ENCODE measurements at regions not wholly inside any gene's neighbourhood (a gene's known extent, or its start where the extent isn't known, plus 50 kb on each side); places are given as distances from the start of the nearest gene placed in this dataset.

DNA sequence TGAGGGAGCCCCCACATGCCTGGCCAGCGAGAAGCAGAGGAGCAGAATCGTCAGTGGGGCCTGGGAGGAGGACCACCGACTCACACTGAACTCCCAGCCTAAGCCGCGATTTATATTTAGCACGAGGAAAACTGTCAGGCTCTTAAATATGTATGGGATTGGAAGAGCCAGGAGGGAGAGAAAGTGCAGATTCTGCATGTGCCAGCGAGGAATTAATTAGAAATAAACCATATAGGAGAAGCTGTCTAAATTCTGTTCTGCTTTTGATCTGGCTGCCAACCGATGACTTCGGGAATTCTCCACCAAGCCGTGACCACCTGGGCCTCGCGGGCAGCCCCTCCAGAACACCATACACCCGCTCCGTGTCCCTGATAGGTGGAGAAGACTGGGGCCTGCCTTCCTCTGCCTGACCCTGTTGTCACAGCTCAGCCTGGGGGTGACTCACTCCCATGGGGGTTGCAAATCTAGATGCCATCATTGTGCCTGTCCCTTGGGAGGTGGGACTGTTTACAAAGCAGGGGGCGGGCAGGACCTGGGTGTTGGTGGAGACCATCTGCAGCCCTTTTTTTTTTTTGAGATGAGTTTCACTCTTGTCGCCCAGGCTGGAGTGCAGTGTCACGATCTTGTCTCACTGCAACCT, 91.1 kb upstream of the PMEPA1 start:
- no peaks in the 10 kb centered on the region for H3K36me3 Mint-ChIP-seq
- no peaks in the 10 kb centered on the region for H3K9me3 Mint-ChIP-seq
- H3K27me3 Mint-ChIP-seq, result peaks cover 2 to 3% of the 10 kb centered on the region in 2 donors
- DNase-seq, result no peak
- H3K4me1 ChIP-seq (ENCODE audit: insufficient read depth, low read length), result no peaks in the 10 kb centered on the region
- no peaks in the 10 kb centered on the region for H3K36me3 ChIP-seq (ENCODE audit: insufficient read depth, low read length)
- H3K4me3 ChIP-seq (ENCODE audit: low read length in 2 of 2), result no peak overlapping the region
- no peak overlapping the region for H3K27ac Mint-ChIP-seq
- H3K9me3 ChIP-seq (ENCODE audit: control insufficient read depth in 1 of 2, low read length in 2 of 2), result no peaks in the 10 kb centered on the region
- H3K4me3 Mint-ChIP-seq, result no peak overlapping the region
- intact Hi-C loops (cut with micrococcal nuclease), result no loop called here
- no peak overlapping the region for H3K27ac ChIP-seq (ENCODE audit: low read depth, low read length)
- ChIA-PET POLR2A (ENCODE audit: partially characterized antibody) (interaction anchor here (0.6 kb wide), 1 partner anchor 352 kb away, joined by 3 read pairs; no protein-coding TSS in a partner anchor), CTCF (ENCODE audit: partially characterized antibody) (no interaction called here)
- H3K4me1 Mint-ChIP-seq, result peaks cover 0 to 1% (median 0%) of the 10 kb centered on the region in 4 donors
- H3K27me3 ChIP-seq (ENCODE audit: insufficient read depth, low read length), result no peaks in the 10 kb centered on the region

DNA sequence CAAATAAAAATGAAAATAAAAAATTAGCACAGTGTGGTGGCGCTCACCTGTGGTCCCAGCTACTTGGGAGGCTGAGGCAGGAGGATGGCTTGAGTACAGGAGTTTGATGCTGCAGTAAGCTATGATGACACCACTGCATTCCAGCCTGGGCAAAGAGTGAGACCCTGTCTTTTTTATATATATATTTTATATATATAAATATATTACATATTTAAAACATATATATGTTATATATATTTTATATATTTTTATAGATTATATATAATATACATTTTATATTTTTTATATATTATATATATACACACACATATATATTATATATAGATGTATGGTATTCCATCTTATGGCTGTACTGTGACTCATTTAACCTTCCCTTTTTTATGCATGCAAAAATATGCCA, 87.6 kb upstream of the PMEPA1 start:
- Histone ChIP-seq H3K27me3 (ENCODE audit: insufficient read depth, low read length) (no peaks in the 10 kb centered on the region), H3K4me1 (ENCODE audit: insufficient read depth, low read length) (no peaks in the 10 kb centered on the region), H3K27ac (ENCODE audit: low read depth, low read length) (no peak overlapping the region), H3K4me3 (ENCODE audit: low read length in 2 of 2) (no peak overlapping the region), H3K9me3 (ENCODE audit: control insufficient read depth in 1 of 2, low read length in 2 of 2) (no peaks in the 10 kb centered on the region), H3K36me3 (ENCODE audit: insufficient read depth, low read length) (no peaks in the 10 kb centered on the region)
- Mint-ChIP-seq H3K27ac (no peak overlapping the region), H3K4me3 (no peak overlapping the region), H3K36me3 (no peaks in the 10 kb centered on the region), H3K9me3 (no peaks in the 10 kb centered on the region), H3K4me1 (peaks cover 0 to 2% (median 0%) of the 10 kb centered on the region in 4 donors), H3K27me3 (peaks cover 1 to 2% of the 10 kb centered on the region in 2 donors)
- intact Hi-C loops (cut with micrococcal nuclease), result no loop called here
- ChIA-PET POLR2A (ENCODE audit: partially characterized antibody) (no interaction called here), CTCF (ENCODE audit: partially characterized antibody) (no interaction called here)
- no peak for DNase-seq

DNA sequence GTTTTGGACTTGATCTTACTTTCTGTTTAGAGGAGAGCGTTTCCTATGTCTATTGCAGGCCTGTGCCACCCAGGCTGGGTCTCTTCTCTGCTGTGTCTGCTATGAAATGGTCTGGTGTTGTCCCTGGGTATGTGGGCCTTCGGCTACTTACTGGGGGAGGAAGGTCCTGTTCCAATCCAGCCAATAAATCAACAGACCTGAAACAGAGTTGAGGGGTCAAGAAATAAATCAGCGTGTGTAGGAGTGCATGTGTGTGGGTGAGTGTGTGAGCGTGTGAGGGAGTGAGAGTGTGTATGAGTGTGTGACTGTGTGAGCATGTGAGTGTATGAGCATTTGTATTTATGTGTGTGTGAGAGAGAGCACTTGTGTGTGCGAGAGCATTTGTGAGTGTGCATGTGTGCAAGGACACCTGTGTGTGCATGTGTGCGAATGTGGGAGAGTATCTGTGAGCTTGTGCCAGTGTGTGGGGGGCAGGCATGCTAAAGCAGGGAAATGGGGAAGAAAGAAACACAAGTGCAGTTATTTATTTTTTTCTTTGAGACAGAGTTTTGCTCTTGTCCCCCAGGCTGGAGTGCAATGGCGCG, 86.3 kb upstream of the PMEPA1 start:
- Mint-ChIP-seq H3K27me3 (peaks cover 0 to 1% of the 10 kb centered on the region in 2 donors), H3K27ac (no peak overlapping the region), H3K4me1 (peaks cover 0 to 2% (median 0%) of the 10 kb centered on the region in 4 donors), H3K9me3 (no peaks in the 10 kb centered on the region), H3K4me3 (no peak overlapping the region), H3K36me3 (no peaks in the 10 kb centered on the region)
- no peaks in the 10 kb centered on the region for H3K4me1 ChIP-seq (ENCODE audit: insufficient read depth, low read length)
- H3K27me3 ChIP-seq (ENCODE audit: insufficient read depth, low read length), result no peaks in the 10 kb centered on the region
- intact Hi-C loops (cut with micrococcal nuclease), result no loop called here
- DNase-seq, result no peak
- CTCF ChIA-PET (ENCODE audit: partially characterized antibody), result no interaction called here
- H3K27ac ChIP-seq (ENCODE audit: low read depth, low read length), result no peak overlapping the region
- no peaks in the 10 kb centered on the region for H3K36me3 ChIP-seq (ENCODE audit: insufficient read depth, low read length)
- no peak overlapping the region for H3K4me3 ChIP-seq (ENCODE audit: low read length in 2 of 2)
- POLR2A ChIA-PET (ENCODE audit: partially characterized antibody), result no interaction called here
- no peaks in the 10 kb centered on the region for H3K9me3 ChIP-seq (ENCODE audit: control insufficient read depth in 1 of 2, low read length in 2 of 2)

DNA sequence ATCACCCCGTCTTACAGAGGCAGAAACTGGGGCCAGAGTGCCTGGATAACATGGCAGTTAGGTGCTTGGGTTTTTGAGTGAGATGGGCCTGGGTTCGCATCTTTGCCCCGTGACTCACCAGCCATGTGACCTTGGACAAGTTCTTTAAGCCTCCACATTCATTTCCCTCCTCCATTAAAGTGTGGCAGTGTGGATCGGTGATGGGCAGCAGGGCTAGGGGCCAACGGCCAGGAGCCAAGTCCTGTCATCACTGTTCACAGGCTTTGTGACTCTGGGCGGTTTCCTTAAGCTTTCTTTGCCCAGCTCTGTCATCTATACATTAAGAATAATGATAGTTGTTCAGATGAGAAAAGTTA, 85.5 kb upstream of the PMEPA1 start:
- peaks cover 0 to 2% (median 0%) of the 10 kb centered on the region in 4 donors for H3K4me1 Mint-ChIP-seq
- intact Hi-C loops (cut with micrococcal nuclease), result no loop called here
- POLR2A ChIA-PET (ENCODE audit: partially characterized antibody), result no interaction called here

DNA sequence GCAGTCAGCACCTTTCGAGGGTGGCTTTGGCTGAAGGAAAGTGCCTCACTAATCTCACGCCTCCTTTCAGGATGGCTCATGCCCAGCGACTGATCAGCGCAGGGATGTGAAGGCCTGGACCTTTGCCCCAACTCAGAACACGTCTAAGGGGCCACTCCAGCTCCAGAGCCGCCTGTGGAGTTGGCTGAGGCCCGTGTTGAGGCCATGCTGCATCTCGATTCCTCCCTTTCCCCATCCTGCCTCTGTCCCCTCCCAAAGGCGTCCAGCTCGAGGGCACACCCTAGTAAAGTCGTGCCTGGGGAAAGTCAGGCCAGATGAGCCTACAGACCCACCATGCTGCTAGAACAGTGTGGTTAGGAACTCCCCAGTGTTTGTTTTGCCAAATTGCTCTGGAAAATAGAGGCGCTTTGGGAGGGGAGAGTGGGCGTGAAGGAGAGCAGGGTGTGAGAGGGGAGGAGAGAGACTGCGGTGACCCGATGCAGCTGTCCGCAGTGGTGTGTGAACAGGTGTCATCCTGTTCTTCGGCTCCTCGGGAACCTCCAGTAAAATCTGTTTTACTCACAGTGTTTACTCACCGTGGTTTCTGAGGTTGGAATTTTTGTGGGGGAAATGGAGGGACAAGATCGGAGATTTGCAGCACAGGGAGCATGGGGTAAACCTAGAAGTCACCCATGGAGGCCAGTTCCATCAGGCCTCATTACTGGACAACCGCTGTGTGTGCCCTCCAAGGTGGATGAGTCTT, 85.0 kb upstream of the PMEPA1 start:
- intact Hi-C loops (cut with micrococcal nuclease), result no loop called here
- H3K36me3 Mint-ChIP-seq, result no peaks in the 10 kb centered on the region
- CTCF ChIA-PET (ENCODE audit: partially characterized antibody), result no interaction called here

More for the DNA sequence above, 85.5 kb upstream of the PMEPA1 start:
- Histone ChIP-seq H3K36me3 (ENCODE audit: insufficient read depth, low read length) (no peaks in the 10 kb centered on the region), H3K27ac (ENCODE audit: low read depth, low read length) (no peak overlapping the region), H3K9me3 (ENCODE audit: control insufficient read depth in 1 of 2, low read length in 2 of 2) (no peaks in the 10 kb centered on the region), H3K27me3 (ENCODE audit: insufficient read depth, low read length) (no peaks in the 10 kb centered on the region), H3K4me1 (ENCODE audit: insufficient read depth, low read length) (no peaks in the 10 kb centered on the region), H3K4me3 (ENCODE audit: low read length in 2 of 2) (no peak overlapping the region)
- Mint-ChIP-seq H3K9me3 (no peaks in the 10 kb centered on the region), H3K4me3 (no peak overlapping the region), H3K36me3 (no peaks in the 10 kb centered on the region), H3K27me3 (peaks cover 0 to 1% of the 10 kb centered on the region in 2 donors), H3K27ac (no peak overlapping the region)
- CTCF ChIA-PET (ENCODE audit: partially characterized antibody), result no interaction called here
- DNase-seq, result no peak

DNA sequence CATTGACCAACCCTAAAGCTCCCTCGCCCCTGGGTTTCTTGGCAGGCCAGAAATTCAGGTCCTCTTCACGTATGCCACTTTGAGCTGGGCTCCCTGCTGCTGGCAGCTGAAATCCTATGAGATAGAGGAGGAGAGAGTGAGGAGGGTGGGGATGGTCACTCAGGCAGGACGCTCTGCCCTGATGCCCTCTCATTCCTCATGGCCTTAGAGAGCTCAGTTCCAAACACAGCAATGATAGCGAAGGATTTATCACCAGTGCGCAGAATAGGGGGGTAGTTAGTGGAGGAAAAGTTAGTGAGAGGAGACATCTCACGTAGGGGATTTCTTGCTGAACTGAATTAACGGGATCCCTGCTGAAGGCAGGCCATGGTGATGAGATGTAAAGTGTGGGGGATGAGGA, 84.2 kb upstream of the PMEPA1 start:
- POLR2A ChIA-PET (ENCODE audit: partially characterized antibody), result no interaction called here
- Mint-ChIP-seq H3K4me1 (peaks cover 0 to 2% (median 0%) of the 10 kb centered on the region in 4 donors), H3K4me3 (no peak overlapping the region), H3K9me3 (no peaks in the 10 kb centered on the region), H3K36me3 (no peaks in the 10 kb centered on the region), H3K27me3 (peaks cover 0 to under 1% of the 10 kb centered on the region in 2 donors), H3K27ac (no peak overlapping the region)
- Histone ChIP-seq H3K9me3 (ENCODE audit: control insufficient read depth in 1 of 2, low read length in 2 of 2) (no peaks in the 10 kb centered on the region), H3K27me3 (ENCODE audit: insufficient read depth, low read length) (no peaks in the 10 kb centered on the region), H3K27ac (ENCODE audit: low read depth, low read length) (no peak overlapping the region), H3K36me3 (ENCODE audit: insufficient read depth, low read length) (no peaks in the 10 kb centered on the region), H3K4me3 (ENCODE audit: low read length in 2 of 2) (no peak overlapping the region), H3K4me1 (ENCODE audit: insufficient read depth, low read length) (no peaks in the 10 kb centered on the region)
- no peak for DNase-seq
- intact Hi-C loops (cut with micrococcal nuclease), result no loop called here
- CTCF ChIA-PET (ENCODE audit: partially characterized antibody), result no interaction called here

More for the DNA sequence above, 85.0 kb upstream of the PMEPA1 start:
- H3K36me3 ChIP-seq (ENCODE audit: insufficient read depth, low read length), result no peaks in the 10 kb centered on the region
- no peaks in the 10 kb centered on the region for H3K27me3 ChIP-seq (ENCODE audit: insufficient read depth, low read length)
- no peak overlapping the region for H3K4me3 Mint-ChIP-seq
- no peak overlapping the region for H3K27ac Mint-ChIP-seq
- no peaks in the 10 kb centered on the region for H3K9me3 Mint-ChIP-seq
- POLR2A ChIA-PET (ENCODE audit: partially characterized antibody), result no interaction called here
- H3K4me3 ChIP-seq (ENCODE audit: low read length in 2 of 2), result no peak overlapping the region
- no peaks in the 10 kb centered on the region for H3K4me1 ChIP-seq (ENCODE audit: insufficient read depth, low read length)
- no peak overlapping the region for H3K27ac ChIP-seq (ENCODE audit: low read depth, low read length)
- peaks cover 0 to 1% of the 10 kb centered on the region in 2 donors for H3K27me3 Mint-ChIP-seq
- DNase-seq, result no peak
- H3K9me3 ChIP-seq (ENCODE audit: control insufficient read depth in 1 of 2, low read length in 2 of 2), result no peaks in the 10 kb centered on the region
- H3K4me1 Mint-ChIP-seq, result peaks cover 0 to 2% (median 0%) of the 10 kb centered on the region in 4 donors

DNA sequence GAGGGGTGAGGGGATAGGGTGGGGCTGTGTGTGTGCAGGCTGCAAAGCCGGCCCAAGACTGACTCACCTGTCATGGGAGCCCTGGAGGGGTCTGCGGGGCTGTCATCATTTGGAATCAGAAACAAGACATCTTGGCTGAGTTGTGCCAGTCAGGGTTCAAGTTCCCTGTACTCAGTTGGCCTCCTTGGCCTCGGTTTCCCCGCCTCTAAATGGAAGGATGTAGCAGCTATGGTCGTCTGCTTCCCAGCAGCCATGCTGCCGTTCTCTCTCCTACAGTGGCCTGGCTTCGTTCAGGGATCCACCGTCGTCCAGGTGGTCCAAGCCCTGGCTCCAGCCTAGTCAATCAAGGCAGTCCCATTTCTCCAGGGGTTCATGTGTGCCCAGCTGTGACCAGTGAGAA, 83.6 kb upstream of the PMEPA1 start:
- H3K36me3 ChIP-seq (ENCODE audit: insufficient read depth, low read length), result no peaks in the 10 kb centered on the region
- H3K27me3 ChIP-seq (ENCODE audit: insufficient read depth, low read length), result no peaks in the 10 kb centered on the region
- Mint-ChIP-seq H3K9me3 (no peaks in the 10 kb centered on the region), H3K4me3 (no peak overlapping the region), H3K27me3 (no peaks in the 10 kb centered on the region), H3K36me3 (no peaks in the 10 kb centered on the region), H3K4me1 (peaks cover 0 to 2% (median 0%) of the 10 kb centered on the region in 4 donors), H3K27ac (no peak overlapping the region)
- no peaks in the 10 kb centered on the region for H3K9me3 ChIP-seq (ENCODE audit: control insufficient read depth in 1 of 2, low read length in 2 of 2)
- intact Hi-C loops (cut with micrococcal nuclease), result no loop called here
- ChIA-PET CTCF (ENCODE audit: partially characterized antibody) (no interaction called here), POLR2A (ENCODE audit: partially characterized antibody) (no interaction called here)
- no peak overlapping the region for H3K4me3 ChIP-seq (ENCODE audit: low read length in 2 of 2)
- H3K27ac ChIP-seq (ENCODE audit: low read depth, low read length), result no peak overlapping the region
- DNase-seq, result no peak
- no peaks in the 10 kb centered on the region for H3K4me1 ChIP-seq (ENCODE audit: insufficient read depth, low read length)
